Suppressor macrophage treated with lipopolysaccharide for 4 hours (primary cell): ENCODE measurements at regions not wholly inside any gene's neighbourhood (a gene's known extent, or its start where the extent isn't known, plus 50 kb on each side); places are given as distances from the start of the nearest gene placed in this dataset.

ENCODE experiments used
- DNase-seq: peaks from one replicate; pipeline ENCODE4 v3.0.0-alpha.2; 2020

DNA sequence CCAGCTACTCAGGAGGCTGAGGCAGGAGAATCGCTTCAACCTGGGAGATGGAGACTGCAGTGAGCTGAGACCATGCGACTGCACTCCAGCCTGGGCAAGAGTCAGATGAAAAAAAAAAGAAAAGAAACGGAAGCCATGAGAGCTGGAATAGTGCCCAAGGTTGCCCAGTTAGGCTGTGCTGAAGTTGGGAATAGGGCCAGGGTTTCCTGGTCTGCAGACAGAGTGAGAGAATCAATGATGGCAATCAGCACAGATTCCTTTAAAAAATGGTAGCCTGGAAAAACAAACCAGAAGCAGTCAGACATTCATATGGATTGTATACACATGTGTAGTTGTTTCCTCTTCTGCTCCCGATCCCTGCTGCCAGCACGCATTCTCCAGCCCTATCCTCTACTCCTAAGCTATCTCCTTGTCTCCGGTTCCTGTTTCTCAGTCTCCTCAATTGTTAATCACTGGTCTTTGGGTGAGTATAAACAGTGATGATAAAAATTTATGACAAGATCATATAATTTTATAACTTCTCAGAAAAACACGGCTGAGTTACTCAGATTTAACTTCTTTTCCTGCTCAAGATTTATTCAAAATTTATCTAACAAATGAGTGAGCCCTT is 316.2 kb upstream of the UMPS start:
- no peak for DNase-seq

DNA sequence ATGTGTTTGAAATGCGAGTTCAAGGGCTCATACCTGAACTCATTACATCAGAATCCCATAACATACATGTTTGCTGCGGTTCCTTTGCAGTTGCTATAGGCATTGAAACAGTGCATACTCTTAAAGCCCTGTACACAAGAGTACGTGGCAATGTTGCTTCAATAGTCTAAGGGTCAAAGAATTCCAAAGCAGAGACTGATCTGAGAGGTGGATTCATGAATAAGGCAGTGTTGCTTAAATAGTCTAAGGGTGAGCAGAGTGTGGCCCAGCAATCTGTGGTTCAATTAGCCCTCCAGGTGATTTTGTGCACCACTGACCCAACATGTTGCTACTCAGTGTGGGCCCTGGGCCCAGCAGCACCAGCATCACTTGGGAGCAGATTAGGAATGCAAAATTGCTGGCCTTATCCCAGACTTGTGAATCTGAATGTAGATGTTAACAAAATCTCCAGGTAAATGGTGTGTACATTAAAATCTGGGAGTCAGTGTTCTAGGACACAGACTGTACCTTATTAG is 314.7 kb upstream of the UMPS start:
- DNase-seq = no peak

DNA sequence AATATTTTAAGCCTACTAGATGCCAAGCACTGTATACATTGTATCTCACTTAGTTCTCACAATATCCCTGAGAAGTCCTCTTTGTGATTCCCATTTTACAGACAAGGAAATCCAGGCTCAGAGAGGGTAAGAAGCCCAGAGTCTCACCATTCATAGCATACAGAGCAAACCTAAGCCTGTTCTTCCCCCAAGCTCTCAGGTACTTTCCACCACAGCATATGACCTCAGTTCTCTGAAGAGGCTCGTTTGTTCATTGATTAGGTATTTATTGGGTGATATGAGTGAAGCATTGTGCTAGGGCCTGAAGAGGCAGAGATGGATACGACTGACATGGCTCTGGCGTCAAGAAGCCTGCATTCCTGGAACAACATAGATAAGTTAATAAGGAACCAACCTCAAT is 310.9 kb upstream of the UMPS start:
- no peak for DNase-seq

DNA sequence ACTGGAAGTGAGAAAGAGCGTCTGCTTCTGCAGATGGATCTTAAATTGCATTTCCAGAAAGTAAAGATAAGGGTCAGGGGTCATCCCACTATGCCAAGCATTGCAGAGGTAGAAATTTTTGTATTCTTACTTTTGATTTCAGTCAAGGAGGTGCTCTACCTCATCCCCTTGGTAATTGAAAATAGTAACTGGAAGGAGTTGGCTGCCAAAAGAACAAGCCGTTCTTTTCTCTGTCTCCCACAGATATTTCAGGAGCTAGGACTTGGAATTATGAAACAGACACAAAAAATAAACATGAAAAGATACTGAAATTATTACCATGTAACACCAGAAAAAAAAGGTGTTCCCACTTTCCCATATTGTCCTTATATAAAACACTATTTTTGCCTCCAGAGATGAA is 309.9 kb upstream of the UMPS start:
- no peak for DNase-seq

DNA sequence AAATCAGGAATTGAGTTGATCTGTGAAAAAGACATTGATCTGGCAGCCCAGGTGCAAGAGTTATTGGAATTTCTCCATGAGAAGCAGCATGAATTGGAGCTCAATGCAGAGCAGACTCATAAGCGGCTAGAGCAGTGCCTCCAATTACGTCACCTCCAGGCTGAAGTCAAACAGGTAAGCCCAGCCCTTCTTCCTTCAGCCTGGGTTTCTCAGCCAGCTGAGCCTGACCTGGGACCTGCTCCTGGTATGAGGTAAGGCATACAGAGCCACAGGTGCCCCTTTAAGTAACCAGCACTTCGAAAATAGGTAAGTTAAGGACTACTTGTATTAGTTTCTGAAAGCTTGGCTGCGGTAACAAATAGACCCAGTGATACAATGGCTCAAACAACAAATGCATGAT is 307.4 kb upstream of the UMPS start:
- DNase-seq = no peak

DNA sequence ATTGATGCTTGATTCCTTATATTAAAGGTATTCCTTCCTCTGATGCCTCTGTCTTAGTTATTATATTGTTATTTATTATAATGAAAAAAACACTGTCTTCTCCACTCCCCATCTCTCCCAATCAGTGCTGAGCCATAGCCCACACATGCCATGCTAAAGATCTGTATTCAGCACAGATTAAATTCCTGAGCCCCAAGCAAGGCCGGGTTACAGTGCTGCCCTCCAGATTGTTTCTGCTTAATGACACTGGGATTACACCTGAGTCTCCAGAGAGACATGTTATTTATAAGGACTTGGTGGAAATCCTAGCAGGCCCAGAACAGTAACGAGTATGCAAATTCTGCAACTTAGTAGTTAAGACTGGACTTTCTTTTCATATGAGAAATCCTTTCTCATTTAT is 305.9 kb upstream of the UMPS start:
- DNase-seq = no peak

DNA sequence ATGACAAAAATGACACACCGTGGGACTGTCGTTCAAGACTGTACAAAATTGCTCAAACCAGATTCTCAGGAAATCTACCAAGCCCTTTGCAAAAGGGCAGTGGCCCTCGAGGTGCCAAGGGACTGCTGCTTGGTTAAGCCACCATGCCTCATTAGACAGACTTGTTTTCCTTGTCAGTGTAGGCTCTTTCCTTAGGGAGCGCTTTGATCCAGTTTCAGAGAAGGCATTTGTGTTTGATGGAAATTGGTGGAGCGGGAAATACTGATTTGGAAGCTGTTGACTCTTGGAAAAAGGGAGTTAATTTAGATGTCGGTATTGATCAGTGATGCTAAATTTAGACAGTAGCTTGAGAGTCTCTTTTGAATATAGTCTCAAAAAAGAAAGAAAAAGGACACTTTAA is 304.3 kb upstream of the UMPS start:
- no peak for DNase-seq

DNA sequence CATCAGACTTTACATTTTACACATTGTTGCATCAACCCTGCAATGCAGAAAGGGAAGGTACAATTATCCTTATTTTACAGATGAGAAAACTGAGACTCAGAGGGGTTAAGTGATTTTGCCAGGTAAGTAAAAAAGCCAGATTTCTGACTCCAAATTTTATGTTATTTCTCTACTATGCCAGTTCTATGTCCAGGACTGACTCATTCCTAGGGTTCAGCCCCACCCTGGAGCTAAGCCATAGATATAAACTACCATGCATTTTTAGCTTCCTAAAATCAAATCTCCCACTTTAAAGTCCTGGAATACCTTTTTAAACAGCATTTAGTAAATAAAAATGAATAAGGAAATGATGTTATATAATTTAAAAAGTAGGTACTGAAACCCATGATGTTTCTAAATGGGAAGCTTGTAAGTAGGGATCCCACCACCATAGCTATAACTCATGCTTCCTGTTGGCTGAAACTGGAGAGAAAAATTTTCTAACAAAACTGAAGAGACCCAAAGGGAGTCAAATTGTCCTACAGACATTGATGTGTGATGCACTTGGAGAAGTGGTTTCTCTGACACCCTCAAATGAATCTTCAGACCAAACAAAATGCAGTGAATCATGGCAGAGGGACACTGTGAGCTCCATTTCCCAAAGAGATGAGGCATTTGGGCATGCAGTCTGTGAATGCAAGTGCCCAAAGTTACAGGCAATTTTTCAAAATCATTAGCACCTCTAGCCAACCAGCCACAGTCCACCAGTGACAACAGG is 301.7 kb upstream of the UMPS start:
- peak; percentile 4 for DNase-seq

DNA sequence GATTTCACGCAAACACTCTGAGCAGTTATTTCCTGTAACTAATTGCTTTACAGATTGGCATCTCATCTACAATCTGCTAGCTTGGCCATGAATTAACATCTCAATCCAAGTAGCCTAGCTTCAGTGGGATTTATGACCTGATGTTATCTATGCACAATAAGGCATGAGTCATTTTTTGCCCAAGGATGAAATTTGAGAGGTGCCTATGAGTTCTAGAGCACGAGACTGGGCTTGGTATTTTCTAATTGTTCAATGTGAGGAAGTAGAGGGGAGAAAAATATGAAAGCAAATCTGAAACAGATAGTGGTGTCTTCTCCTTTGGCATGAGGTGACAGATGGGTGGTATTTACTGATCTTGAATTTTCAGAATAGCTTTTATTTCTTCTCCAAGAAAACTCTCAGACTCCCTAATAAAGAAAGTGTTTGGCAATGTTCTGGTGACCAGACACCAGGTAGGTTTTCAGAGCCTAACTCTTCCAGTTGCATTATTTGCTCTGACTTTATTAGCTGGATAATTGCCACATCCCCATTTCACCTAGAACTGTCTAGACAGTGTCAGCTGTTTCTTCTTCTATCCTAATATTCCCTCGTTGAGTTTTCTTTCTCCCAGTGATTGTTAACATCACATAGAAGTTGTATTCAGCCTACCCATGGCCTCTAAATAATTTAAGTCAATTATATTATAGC is 301.0 kb upstream of the UMPS start:
- DNase-seq = peak; percentile 35

DNA sequence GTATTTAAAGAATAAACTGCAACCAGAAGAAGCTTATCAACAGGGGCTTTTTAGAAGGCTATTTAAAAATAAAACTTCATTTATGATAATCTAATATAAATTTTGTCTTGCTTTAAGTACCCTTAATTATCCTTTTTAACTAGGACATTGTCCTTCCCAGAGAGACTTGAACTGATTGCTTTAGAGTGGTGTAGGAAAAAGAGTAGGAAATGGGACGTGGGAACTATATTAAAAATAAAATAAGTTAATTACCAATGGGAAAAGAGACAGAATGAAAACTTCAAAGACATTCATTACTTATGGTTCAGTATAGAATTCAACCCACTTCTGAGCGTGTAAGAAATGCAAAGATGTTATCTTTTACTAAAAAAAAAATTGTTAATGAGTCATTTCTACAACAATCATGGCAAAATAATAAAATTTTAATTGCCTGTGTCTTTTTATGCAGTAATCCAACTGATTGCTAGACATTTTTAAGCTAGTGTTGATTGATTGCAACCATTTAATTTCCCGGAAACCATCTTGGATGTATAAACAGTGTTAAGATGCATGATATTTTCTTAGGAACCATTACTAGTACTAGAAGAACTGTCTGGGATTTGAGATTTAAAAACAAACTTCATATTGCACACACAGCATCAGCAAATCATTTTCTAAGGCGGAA is 298.8 kb upstream of the UMPS start:
- DNase-seq = no peak

DNA sequence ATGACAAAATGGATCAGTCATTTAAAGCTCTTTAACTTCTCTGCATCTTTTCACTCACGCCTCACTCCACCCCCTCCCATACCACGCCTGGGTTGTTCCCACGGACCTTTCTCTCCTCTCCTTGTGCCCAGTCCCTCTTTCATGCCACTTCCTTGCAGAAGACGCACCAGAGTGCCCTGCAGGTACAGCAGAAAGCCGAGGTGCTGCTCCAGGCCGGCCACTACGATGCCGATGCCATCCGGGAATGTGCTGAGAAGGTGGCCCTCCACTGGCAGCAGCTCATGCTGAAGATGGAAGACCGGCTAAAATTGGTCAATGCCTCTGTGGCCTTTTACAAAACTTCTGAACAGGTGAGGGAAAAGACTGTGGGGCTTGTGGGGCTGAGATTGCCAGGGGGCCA is 296.1 kb upstream of the UMPS start:
- no peak for DNase-seq

DNA sequence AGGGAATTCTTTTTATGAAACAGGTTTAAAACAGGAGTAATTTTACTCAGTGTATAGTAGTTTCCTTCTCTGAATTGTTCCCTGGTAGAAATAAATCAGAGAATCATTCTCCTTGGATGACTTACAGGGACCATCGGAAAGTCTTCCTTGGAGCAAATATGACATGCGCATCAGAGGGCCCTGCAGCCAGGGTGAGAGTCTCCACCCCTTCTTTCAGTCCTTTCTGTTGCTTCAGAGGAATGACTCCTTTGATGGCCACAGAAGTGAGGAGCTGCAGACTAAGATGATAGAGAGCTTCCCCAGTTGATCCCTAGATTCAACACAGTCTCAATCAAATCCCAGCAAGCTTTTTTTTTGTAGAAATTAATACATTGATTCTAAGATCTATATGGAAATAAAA is 294.8 kb upstream of the UMPS start:
- no peak for DNase-seq

DNA sequence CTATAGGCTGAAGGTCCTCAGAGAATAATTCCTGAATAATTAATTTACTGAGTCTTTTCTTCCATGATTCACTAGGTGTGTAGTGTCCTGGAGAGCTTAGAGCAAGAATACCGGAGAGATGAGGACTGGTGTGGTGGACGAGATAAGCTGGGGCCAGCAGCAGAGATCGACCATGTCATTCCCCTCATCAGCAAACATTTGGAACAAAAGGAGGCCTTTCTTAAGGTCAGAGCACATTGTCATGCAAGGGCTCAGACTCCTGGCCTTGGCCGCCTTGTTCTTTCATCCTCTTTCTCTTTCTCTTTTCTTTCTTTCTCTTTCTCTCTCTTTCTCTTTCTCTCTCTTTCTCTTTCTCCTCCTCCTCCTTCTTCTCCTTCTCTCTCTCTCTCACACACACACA is 291.4 kb upstream of the UMPS start:
- DNase-seq = no peak

DNA sequence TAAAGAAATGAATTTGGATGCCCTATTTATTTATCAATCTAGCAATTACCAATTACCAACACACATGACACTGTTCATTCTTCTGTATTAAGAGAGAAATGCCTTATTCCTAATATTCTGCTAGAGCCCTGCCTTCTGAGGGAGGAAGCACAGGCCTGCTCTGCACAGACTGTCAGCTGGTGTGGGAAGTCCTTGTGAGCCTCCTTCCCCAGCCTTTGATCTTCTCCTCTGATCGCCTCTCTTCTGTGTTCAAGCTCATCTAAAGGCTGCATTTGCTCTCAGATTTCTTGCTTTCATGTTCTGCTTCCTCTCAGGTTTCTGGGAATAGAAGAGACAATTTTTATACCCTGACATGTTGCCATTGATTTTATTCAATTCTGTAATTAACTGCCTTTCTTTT is 290.6 kb upstream of the UMPS start:
- no peak for DNase-seq

DNA sequence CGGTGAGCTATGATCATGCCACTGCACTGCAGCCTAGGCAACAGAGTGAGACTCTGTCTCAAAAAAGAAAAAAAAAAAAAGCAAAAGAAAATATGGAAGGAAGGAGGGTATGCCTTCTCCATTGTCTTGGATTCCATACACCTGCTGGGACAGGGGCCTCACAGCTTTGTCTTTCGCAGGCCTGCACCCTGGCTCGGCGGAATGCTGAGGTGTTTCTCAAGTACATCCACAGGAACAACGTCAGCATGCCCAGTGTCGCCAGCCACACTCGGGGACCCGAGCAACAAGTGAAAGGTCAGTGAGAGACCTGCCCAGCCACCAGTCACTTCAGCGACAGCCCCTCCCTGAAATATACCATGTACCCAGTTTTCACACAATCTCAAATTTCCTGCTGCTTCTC is 288.5 kb upstream of the UMPS start:
- DNase-seq = no peak

DNA sequence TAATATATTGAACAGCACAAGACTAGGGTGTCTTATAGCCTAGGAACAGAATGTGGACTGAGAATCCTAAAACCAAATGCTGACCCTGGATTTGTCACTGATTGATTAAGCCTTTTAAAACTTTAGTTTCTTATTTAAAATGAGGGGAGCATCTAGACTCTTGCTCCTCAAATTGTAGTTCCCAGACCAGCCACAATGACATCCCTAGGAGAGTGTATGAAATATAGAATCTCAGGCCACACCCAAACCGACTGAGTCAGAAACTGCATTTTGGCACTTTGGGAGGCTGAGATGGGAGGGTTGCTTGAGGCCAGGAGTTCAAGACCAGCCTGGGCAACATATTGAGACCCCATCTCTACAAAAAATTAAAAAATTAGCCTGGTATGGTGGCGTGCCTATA is 287.8 kb upstream of the UMPS start:
- DNase-seq = no peak

DNA sequence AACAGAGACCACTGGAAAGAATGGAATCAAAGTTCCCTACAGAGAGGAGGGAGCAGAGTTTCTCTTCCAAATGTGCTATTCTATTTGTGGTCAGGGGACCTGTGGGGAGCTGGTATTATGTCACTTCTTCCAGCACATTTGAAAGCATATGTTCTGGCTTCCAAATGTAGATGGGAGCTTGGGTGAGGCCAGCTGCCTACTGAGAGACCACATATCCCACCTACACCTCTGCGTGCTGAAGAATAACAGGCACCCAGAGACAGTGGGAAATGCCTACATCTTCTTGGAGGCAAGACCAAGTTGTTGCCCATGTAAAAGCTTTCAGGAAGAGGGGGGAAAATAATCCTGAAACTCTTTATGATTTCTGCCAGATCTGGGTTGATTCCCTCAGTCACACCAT is 286.8 kb upstream of the UMPS start:
- DNase-seq = no peak

DNA sequence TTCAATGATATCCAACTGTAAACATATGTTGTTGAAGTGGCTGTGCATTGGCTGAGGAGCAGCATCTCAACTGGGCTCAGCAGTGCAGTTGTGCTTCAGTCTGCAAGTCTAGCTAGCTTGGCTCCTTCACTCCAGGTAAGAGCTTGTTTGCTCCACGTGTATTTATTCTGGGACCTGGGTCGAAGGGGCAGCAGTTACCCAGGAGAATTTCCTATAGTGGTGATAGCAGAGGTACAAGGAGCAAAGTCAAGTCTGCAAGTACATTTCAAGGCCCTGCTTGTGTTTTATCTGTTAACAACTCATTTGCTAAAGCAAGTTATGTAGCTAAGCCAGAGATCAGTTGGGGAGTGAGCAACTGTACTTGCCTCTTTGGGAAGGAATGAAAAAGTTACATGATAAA is 286.2 kb upstream of the UMPS start:
- DNase-seq = no peak

DNA sequence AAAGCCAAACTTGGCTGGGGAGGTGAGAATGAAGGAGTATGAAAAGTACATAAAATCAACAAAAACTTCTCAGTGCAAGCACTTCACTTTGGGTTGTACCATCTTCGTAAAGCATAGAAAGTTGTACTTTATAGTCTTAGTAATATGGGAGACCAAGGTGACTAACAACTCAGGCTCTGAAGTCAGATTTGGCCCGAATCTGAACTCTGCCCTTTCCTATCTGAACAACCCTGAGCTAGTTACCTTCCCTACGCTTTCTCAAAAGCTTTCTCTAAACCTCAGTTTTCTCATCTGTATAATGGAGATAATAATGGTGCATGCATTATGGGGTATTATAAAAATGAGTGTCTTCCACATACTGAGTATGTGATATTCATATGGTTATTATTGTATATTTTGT is 285.4 kb upstream of the UMPS start:
- DNase-seq = no peak

DNA sequence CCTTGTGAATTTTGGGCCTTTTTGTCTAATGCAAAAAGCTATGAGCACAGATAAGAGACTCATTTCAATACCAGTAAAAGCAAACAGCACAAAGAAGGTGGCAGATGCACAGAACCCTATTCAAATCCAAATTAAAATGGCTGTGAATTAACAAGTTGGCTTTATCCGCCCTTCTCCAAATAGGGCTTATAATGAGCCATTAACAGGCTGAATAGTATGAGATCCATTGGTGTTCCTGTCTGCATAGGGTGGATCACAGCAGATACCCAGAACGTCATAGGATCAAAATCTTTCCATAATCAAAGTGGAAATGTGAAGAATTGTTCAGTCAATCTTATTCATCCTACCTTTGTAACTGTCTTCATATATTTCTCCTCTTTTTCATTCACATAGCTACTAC is 282.4 kb upstream of the UMPS start:
- DNase-seq = no peak

DNA sequence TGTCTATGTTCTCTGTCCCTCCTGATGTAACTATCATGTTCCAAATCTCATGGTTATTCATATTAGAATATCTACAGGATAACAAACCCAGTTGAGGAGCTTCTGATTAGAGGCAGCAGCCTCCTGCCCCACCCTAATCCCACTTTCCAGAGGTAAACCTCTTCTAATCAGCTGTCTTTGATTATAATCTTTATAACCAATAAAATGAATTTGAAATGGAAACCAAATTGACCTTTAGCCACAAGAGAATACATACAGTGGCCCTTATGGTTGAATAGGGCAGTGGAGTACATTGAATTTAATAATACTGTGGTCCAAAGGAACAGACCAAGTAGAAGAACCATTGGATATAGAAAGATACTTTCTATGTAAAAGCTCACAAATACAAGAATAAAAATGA is 281.3 kb upstream of the UMPS start:
- no peak for DNase-seq

DNA sequence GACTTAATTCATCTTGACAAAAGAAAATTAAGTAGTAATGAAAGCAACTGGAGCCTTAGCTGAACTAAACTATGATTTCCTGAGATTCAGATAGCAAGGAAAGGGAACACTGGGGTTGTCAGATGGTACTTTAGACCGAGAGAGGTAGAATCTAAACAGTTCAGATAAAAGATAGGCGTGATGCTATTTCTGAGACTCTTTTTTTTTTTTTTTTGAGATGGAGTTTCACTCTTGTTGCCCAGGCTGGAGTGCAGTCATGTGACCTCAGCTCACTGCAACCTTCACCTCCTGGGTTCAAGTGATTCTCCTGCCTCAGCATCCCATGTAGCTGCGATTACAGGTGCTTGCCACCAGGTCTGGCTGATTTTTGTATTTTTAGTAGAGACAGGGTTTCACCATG is 279.9 kb upstream of the UMPS start:
- DNase-seq = no peak

DNA sequence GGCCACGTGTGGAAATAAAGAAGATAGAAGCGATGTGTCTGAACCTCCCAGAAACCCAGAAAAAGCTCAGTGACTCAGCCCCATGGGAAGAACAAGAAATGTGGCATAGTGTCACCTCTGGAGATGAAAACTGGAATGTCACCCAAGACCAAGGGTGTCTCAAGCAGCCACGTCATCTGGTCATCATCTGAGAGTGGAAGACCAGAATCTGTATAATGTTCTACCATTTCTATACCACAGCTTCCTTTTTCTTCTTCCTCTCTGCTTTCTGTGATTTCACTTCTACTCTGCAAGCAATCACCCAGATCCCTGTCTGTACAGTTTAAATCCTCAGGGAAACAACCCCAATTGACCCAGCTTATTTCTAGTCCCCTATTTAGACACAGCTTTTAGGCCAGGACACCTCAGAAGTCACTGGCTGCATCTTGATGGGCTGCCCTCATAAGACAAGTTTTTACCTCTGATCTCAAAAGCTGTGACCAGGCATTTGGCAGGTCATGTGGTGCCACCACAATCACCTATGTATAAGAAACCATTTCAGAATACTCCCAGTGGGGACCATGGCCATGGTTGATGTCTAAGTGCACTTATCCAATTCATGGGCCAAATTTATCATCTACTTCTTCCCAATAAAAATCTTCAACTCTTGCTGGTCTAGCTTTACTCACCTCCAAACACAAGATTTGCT is 278.5 kb upstream of the UMPS start:
- peak; percentile 72 for DNase-seq
